HCT116 (cell line): ENCODE measurements at regions not wholly inside any gene's neighbourhood (a gene's known extent, or its start where the extent isn't known, plus 50 kb on each side); places are given as distances from the start of the nearest gene placed in this dataset.

ENCODE experiments used
- ATAC-seq: fragments of 200-7000 bp; cut with Tn5 transposase; 2 replicates; pipeline ENCODE4 v1.9.1; 2020; ENCODE audit warnings: mild to moderate bottlenecking, moderate library complexity
- BruUV-seq: library from RNA; stranded (reverse); fragments of 400-500 nt; replicated peaks from 2 replicates; lab custom pipeline; 2021; lab: Mats Ljungman, UMichigan
- CTCF ChIA-PET: fragments of 300-600 bp; sonication (Branson Sonifier 250); formaldehyde crosslinking; loops from one replicate; lab custom pipeline; 2021; ENCODE audit warnings: antibody characterized with exemption; lab: Charles Lee
- POLR2A ChIA-PET: fragments of 300-600, 350-600 bp; sonication (Branson Sonifier 250); formaldehyde crosslinking; loops from one replicate; lab custom pipeline; 2021; ENCODE audit warnings: antibody characterized with exemption; lab: Charles Lee
- RAD21 ChIA-PET, 2 experiments: fragments of 300-600 bp; sonication (Branson Sonifier 250); formaldehyde crosslinking; loops; one replicate each; lab custom pipeline; 2023; ENCODE audit warnings: low total read pairs in 2 of 2; ENCODE audit not compliant: uncharacterized antibody in 2 of 2, unreplicated experiment in 2 of 2, low non-redundant PET in 1 of 2; lab: Charles Lee
- DNase-seq: peaks from one replicate; pipeline ENCODE4 v3.0.0-alpha.2; 2010; ENCODE audit warnings: low read depth, low spot score
- H2AFZ ChIP-seq: fragments of 200-600 bp; shearing (Covaris generic), sonication (generic); 2 replicates; pipeline ENCODE4 v1.6.1; 2017; ENCODE audit warnings: low read depth, mixed run types, mixed read lengths, antibody characterized with exemption, low read length; ENCODE audit not compliant: poor library complexity, severe bottlenecking
- H3K27ac ChIP-seq: 2 replicates; pipeline ENCODE4 v1.5.1; 2012; ENCODE audit warnings: low read depth, low read length
- H3K27me3 ChIP-seq: fragments of 200-600 bp; sonication (generic); 2 replicates; pipeline ENCODE4 v1.6.1; 2016; ENCODE audit warnings: mixed run types, low read length, mixed read lengths; ENCODE audit not compliant: insufficient read depth
- H3K36me3 ChIP-seq, 2 experiments: fragments of 200-500 bp in 1 of 2; fragments of 200-600 bp in 1 of 2; sonication (Bioruptor generic) in 1 of 2; sonication (generic) in 1 of 2; 2 replicates each; pipeline versions ENCODE4 v1.5.1 to v1.6.1; 2014 to 2016; ENCODE audit warnings: low read length in 2 of 2, inconsistent platforms in 1 of 2, mixed read lengths in 1 of 2, mixed run types in 1 of 2; ENCODE audit not compliant: insufficient read depth in 2 of 2, control insufficient read depth in 1 of 2
- H3K4me1 ChIP-seq, 2 experiments: fragments of 200-600 bp in 1 of 2; sonication (generic) in 1 of 2; 2 replicates each; pipeline versions ENCODE4 v1.5.1 to v1.6.1; 2012 to 2017; ENCODE audit warnings: low read length in 2 of 2, inconsistent platforms in 1 of 2, mild to moderate bottlenecking in 1 of 2, mixed read lengths in 1 of 2, mixed run types in 1 of 2, moderate library complexity in 1 of 2; ENCODE audit not compliant: insufficient read depth in 2 of 2, control insufficient read depth in 1 of 2
- H3K4me2 ChIP-seq: fragments of 200-600 bp; sonication (generic); 2 replicates; pipeline ENCODE4 v1.6.1; 2017; ENCODE audit warnings: mixed run types, low read length, mixed read lengths
- H3K4me3 ChIP-seq, 2 experiments: fragments of 200-600 bp in 1 of 2; sonication (generic) in 1 of 2; replicated peaks in 1 of 2; 2 replicates each; pipeline ENCODE4 v1.5.1; 2011 to 2016; ENCODE audit warnings: low read length in 2 of 2, control low read depth in 1 of 2, low read depth in 1 of 2, mild to moderate bottlenecking in 1 of 2, mixed read lengths in 1 of 2, mixed run types in 1 of 2
- H3K79me2 ChIP-seq: fragments of 200-600 bp; sonication (generic); 2 replicates; pipeline ENCODE4 v1.6.1; 2017; ENCODE audit warnings: mild to moderate bottlenecking, mixed run types, low read length, moderate library complexity, mixed read lengths; ENCODE audit not compliant: insufficient read depth
- H3K9ac ChIP-seq: fragments of 200-600 bp; sonication (generic); 2 replicates; pipeline ENCODE4 v1.6.1; 2016; ENCODE audit warnings: low read length, mixed read lengths
- H3K9me2 ChIP-seq: fragments of 200-600 bp; sonication (generic), shearing (Covaris generic); 2 replicates; pipeline ENCODE4 v1.6.1; 2017; ENCODE audit warnings: mixed run types, mild to moderate bottlenecking, moderate library complexity; ENCODE audit not compliant: insufficient read depth
- H3K9me3 ChIP-seq, 2 experiments: fragments of 200-500 bp in 1 of 2; fragments of 200-600 bp in 1 of 2; sonication (Bioruptor generic) in 1 of 2; sonication (generic) in 1 of 2; 2 replicates each; pipeline ENCODE4 v1.6.1; 2014 to 2017; ENCODE audit warnings: low read length in 2 of 2, mixed read lengths in 2 of 2, inconsistent platforms in 1 of 2, low read depth in 1 of 2, mild to moderate bottlenecking in 1 of 2, mixed run types in 1 of 2, moderate library complexity in 1 of 2; ENCODE audit not compliant: control insufficient read depth in 1 of 2, insufficient read depth in 1 of 2
- H4K20me1 ChIP-seq: fragments of 200-600 bp; sonication (generic), shearing (Covaris generic); 2 replicates; pipeline ENCODE4 v1.6.1; 2017; ENCODE audit warnings: mixed run types, mild to moderate bottlenecking, moderate library complexity; ENCODE audit not compliant: insufficient read depth
- ATF3 ChIP-seq: IDR thresholded peaks from 2 replicates; pipeline ENCODE4 v1.6.1; 2012
- CTCF ChIP-seq, 3 experiments: fragments of 200-600 bp in 1 of 3; sonication (generic) in 1 of 3; IDR thresholded peaks in 2 of 3; conservative IDR thresholded peaks in 1 of 3; 2 replicates each; pipeline ENCODE4 v1.5.1; 2012 to 2017; ENCODE audit warnings: low read depth in 2 of 3, low read length in 2 of 3, antibody characterized with exemption in 1 of 3, borderline replicate concordance in 1 of 3, control low read depth in 1 of 3, mild to moderate bottlenecking in 1 of 3, mixed read lengths in 1 of 3, mixed run types in 1 of 3, moderate library complexity in 1 of 3; ENCODE audit not compliant: insufficient read depth in 1 of 3
- EZH2phosphoT487 ChIP-seq: fragments of 200-600 bp; IDR thresholded peaks from 2 replicates; pipeline ENCODE4 v1.6.1; 2018; ENCODE audit warnings: antibody characterized with exemption, borderline replicate concordance
- JUND ChIP-seq: IDR thresholded peaks from 2 replicates; pipeline ENCODE4 v1.6.1; 2012
- POLR2AphosphoS5 ChIP-seq: IDR thresholded peaks from 2 replicates; pipeline ENCODE4 v1.6.1; 2011; ENCODE audit warnings: mild to moderate bottlenecking, low read depth, low read length, moderate library complexity
- RAD21 ChIP-seq: IDR thresholded peaks from 2 replicates; pipeline ENCODE4 v1.6.1; 2012; ENCODE audit warnings: low read depth, mild to moderate bottlenecking
- ZBTB33 ChIP-seq: IDR thresholded peaks from 2 replicates; pipeline ENCODE4 v1.6.1; 2011; ENCODE audit warnings: mild to moderate bottlenecking, low read length, moderate library complexity; ENCODE audit not compliant: insufficient replicate concordance; ENCODE audit errors: extremely low read depth
- ZNF274 ChIP-seq: fragments of 200-500 bp; sonication (Bioruptor generic); IDR thresholded peaks from 2 replicates; pipeline ENCODE4 v1.6.1; 2014; ENCODE audit warnings: mild to moderate bottlenecking, low read depth, low read length, inconsistent platforms
- intact Hi-C: fragments of 100-400 bp; cut with micrococcal nuclease; formaldehyde crosslinking; loops from 2 replicates; pipeline ENCODE4 v1.10.0; 2022

- intact Hi-C loops, result no loop called here
- no peak overlapping the region for H3K4me2 ChIP-seq
Observed at GRCh38 chr1:105087506-105087905, 1337.8 kb downstream of the AMY1C start.

More at GRCh38 chr1:105087506-105087905, 1337.8 kb downstream of the AMY1C start:
- no peak for DNase-seq
- Histone ChIP-seq H3K36me3 (no peaks in the 10 kb centered on the region), H3K4me3 (no peak overlapping the region), H3K4me1 (no peaks in the 10 kb centered on the region), H4K20me1 (no peaks in the 10 kb centered on the region), H3K9me2 (no peaks in the 10 kb centered on the region), H3K9ac (no peak overlapping the region), H3K9me3 (peaks cover 0 to 3% of the 10 kb centered on the region in 2 experiments; a peak in 1 of 4 replicates), H3K27me3 (no peaks in the 10 kb centered on the region), H3K27ac (no peak overlapping the region), H2AFZ (no peak overlapping the region), H3K79me2 (no peaks in the 10 kb centered on the region)
- no peak for ATAC-seq
- ChIA-PET CTCF (no interaction called here), POLR2A (no interaction called here), RAD21 (no interaction called here)
- BruUV-seq, result no TSS peak
- TF ChIP-seq ATF3 (no peak), POLR2AphosphoS5 (no peak), EZH2phosphoT487 (no peak), ZNF274 (no peak), JUND (no peak), ZBTB33 (no peak), RAD21 (no peak), CTCF (IDR thresholded peaks at IDR 0.05 in 2 of 3, conservative IDR thresholded peaks at IDR 0.05 in 1 of 3; ENCODE audit: borderline replicate concordance in 1 of 3, insufficient read depth in 1 of 3, low read depth in 2 of 3, low read length in 2 of 3) (no peak)
